Stimulated activated effector memory CD8-positive, alpha-beta T cell treated with anti-CD3 and anti-CD28 coated beads, Interleukin-12 subunit alpha, Interleukin-12 subunit beta, amount 100 ng/mL, for 72 hours (primary cell): ENCODE measurements at regions not wholly inside any gene's neighbourhood (a gene's known extent, or its start where the extent isn't known, plus 50 kb on each side); places are given as distances from the start of the nearest gene placed in this dataset.
"Not testable (repeated sequence)": the region's sequence is repeated elsewhere in the genome, so short reads cannot be mapped to it uniquely, and the experiment has no call there.

Experiments
- ATAC-seq: fragments of 150-1000 bp; cut with Tn5 transposase; 2 replicates; pipeline ENCODE4 v1.10.0; 2021
- DNase-seq, 2 donors: peaks; one replicate each; pipeline ENCODE4 v3.0.0; 2021 to 2022; ENCODE audit warnings: low spot score in 2 of 2
- H3K27ac Mint-ChIP-seq: one replicate; pipeline ENCODE4 v1.8.0; 2022; ENCODE audit warnings: mild to moderate bottlenecking, mixed read lengths
- H3K36me3 Mint-ChIP-seq: one replicate; pipeline ENCODE4 v1.8.0; 2022; ENCODE audit warnings: mild to moderate bottlenecking, mixed read lengths
- H3K4me1 Mint-ChIP-seq: one replicate; pipeline ENCODE4 v1.8.0; 2022; ENCODE audit warnings: mixed read lengths
- H3K4me3 Mint-ChIP-seq: one replicate; pipeline ENCODE4 v1.8.0; 2022; ENCODE audit warnings: mild to moderate bottlenecking, mixed read lengths
- H3K9me3 Mint-ChIP-seq: one replicate; pipeline ENCODE4 v1.8.0; 2022; ENCODE audit warnings: mixed read lengths

- Mint-ChIP-seq H3K4me3 (no peak overlapping the region), H3K4me1 (no peaks in the 10 kb centered on the region), H3K9me3 (peaks cover 13% of the 10 kb centered on the region), H3K36me3 (no peaks in the 10 kb centered on the region), H3K27ac (no peak overlapping the region)
- DNase-seq (no peak), ATAC-seq (no peak)
These were observed 97.6 kb upstream of the TCF4 start for GRCh38 chr18:55685638-55686037.

GRCh38 chr18:55672574-55673361 lies 84.8 kb upstream of the TCF4 start:
- Mint-ChIP-seq H3K4me3 (no peak overlapping the region), H3K9me3 (peaks cover 7% of the 10 kb centered on the region), H3K36me3 (no peaks in the 10 kb centered on the region), H3K4me1 (no peaks in the 10 kb centered on the region), H3K27ac (no peak overlapping the region)
- DNase-seq (no peak), ATAC-seq (no peak)

GRCh38 chr18:55665506-55665905 lies 77.5 kb upstream of the TCF4 start:
- H3K27ac Mint-ChIP-seq = no peak overlapping the region
- H3K4me3 Mint-ChIP-seq = no peak overlapping the region
- no peaks in the 10 kb centered on the region for H3K4me1 Mint-ChIP-seq
- peaks cover 3% of the 10 kb centered on the region for H3K9me3 Mint-ChIP-seq
- ATAC-seq (no peak), DNase-seq (no peak)
- no peaks in the 10 kb centered on the region for H3K36me3 Mint-ChIP-seq

- not testable (repeated sequence) for H3K9me3 Mint-ChIP-seq, H3K27ac Mint-ChIP-seq, H3K4me1 Mint-ChIP-seq, H3K36me3 Mint-ChIP-seq, H3K4me3 Mint-ChIP-seq, DNase-seq, ATAC-seq
These were observed 76.9 kb upstream of the TCF4 start for GRCh38 chr18:55664758-55665400.

GRCh38 chr18:55663891-55664290 lies 75.9 kb upstream of the TCF4 start:
- Mint-ChIP-seq H3K4me3 (no peak overlapping the region), H3K4me1 (no peaks in the 10 kb centered on the region), H3K36me3 (no peaks in the 10 kb centered on the region), H3K27ac (no peak overlapping the region), H3K9me3 (peaks cover 7% of the 10 kb centered on the region)
- DNase-seq (no peak), ATAC-seq (no peak)

GRCh38 chr18:55658598-55658997 lies 70.6 kb upstream of the TCF4 start:
- Mint-ChIP-seq H3K4me1 (no peaks in the 10 kb centered on the region), H3K27ac (no peak overlapping the region), H3K36me3 (no peaks in the 10 kb centered on the region), H3K9me3 (peaks cover 8% of the 10 kb centered on the region), H3K4me3 (no peak overlapping the region)
- no peak for DNase-seq
- ATAC-seq = no peak

GRCh38 chr18:55657572-55658331 lies 69.8 kb upstream of the TCF4 start:
- Mint-ChIP-seq H3K4me1 (no peaks in the 10 kb centered on the region), H3K4me3 (no peak overlapping the region), H3K9me3 (peaks cover 10% of the 10 kb centered on the region), H3K36me3 (no peaks in the 10 kb centered on the region), H3K27ac (no peak overlapping the region)
- ATAC-seq = no peak
- DNase-seq = no peak

- Mint-ChIP-seq H3K4me3 (no peak overlapping the region), H3K9me3 (peaks cover 9% of the 10 kb centered on the region), H3K27ac (no peak overlapping the region), H3K4me1 (no peaks in the 10 kb centered on the region), H3K36me3 (no peaks in the 10 kb centered on the region)
- no peak for DNase-seq
- ATAC-seq = no peak
These were observed 67.0 kb upstream of the TCF4 start for GRCh38 chr18:55654986-55655385.

- DNase-seq = no peak
- H3K9me3 Mint-ChIP-seq = peaks cover 7% of the 10 kb centered on the region
- no peaks in the 10 kb centered on the region for H3K4me1 Mint-ChIP-seq
- H3K36me3 Mint-ChIP-seq = no peaks in the 10 kb centered on the region
- no peak overlapping the region for H3K27ac Mint-ChIP-seq
- no peak for ATAC-seq
- no peak overlapping the region for H3K4me3 Mint-ChIP-seq
These were observed 63.2 kb upstream of the TCF4 start for GRCh38 chr18:55651236-55651635.

- no peak for ATAC-seq
- Mint-ChIP-seq H3K4me3 (no peak overlapping the region), H3K9me3 (peaks cover 7% of the 10 kb centered on the region), H3K27ac (no peak overlapping the region), H3K36me3 (no peaks in the 10 kb centered on the region), H3K4me1 (no peaks in the 10 kb centered on the region)
- DNase-seq = no peak
These were observed 62.4 kb upstream of the TCF4 start for GRCh38 chr18:55650363-55650870.

- no peak for ATAC-seq
- Mint-ChIP-seq H3K36me3 (no peaks in the 10 kb centered on the region), H3K27ac (no peak overlapping the region), H3K4me3 (no peak overlapping the region), H3K4me1 (no peaks in the 10 kb centered on the region), H3K9me3 (peaks cover 3% of the 10 kb centered on the region)
- DNase-seq = no peak
These were observed 59.3 kb upstream of the TCF4 start for GRCh38 chr18:55647331-55647730.

GRCh38 chr18:55642191-55642590 lies 54.2 kb upstream of the TCF4 start:
- ATAC-seq = no peak
- Mint-ChIP-seq H3K27ac (no peak overlapping the region), H3K36me3 (no peaks in the 10 kb centered on the region), H3K9me3 (peaks cover 26% of the 10 kb centered on the region), H3K4me1 (no peaks in the 10 kb centered on the region), H3K4me3 (no peak overlapping the region)
- DNase-seq = no peak

- ATAC-seq (no peak), DNase-seq (no peak)
- Mint-ChIP-seq H3K4me1 (no peaks in the 10 kb centered on the region), H3K4me3 (no peak overlapping the region), H3K27ac (no peak overlapping the region), H3K36me3 (no peaks in the 10 kb centered on the region), H3K9me3 (peaks cover 26% of the 10 kb centered on the region)
These were observed 53.5 kb upstream of the TCF4 start for GRCh38 chr18:55641486-55641885.
